ENCODE measurements at regions not wholly inside any gene's neighbourhood (a gene's known extent, or its start where the extent isn't known, plus 50 kb on each side); places are given as distances from the start of the nearest gene placed in this dataset.

DNA sequence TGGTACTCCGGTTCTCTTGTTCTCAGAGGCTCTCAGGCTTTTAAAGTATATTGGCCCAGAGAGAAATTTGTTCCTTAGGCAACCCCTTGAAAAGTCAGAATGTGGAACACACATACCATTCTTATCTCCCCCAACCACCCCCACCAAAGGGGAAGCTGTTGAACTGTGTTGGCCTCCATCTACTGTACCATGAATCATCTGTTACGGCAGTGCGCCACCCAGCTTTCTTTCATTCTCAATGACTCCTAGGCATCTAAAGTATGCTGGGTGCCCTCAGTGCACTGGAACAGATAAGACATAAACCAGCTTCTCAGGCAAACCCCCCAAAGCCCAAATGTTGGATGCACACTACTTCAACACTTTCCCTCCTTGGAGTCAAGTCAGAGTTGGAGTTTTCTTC is 696.2 kb upstream of the TENM4 start:
- Histone ChIP-seq H2BK15ac (ENCODE audit: low read length) (no peak overlapping the region), H3K9me3 (ENCODE audit: insufficient read depth in 2 of 2, low read depth in 1 of 2, low read length in 1 of 2) (no peaks in the 10 kb centered on the region; a peak in 1 of 4 replicates), H2BK5ac (ENCODE audit: low read depth, low read length) (no peak overlapping the region), H3K36me3 (ENCODE audit: control insufficient read depth in 2 of 4, insufficient read depth in 4 of 4, low read length in 3 of 4) (no peaks in the 10 kb centered on the region), H3K56ac (replicated peaks; ENCODE audit: insufficient read length, low read depth, low read length) (no peak overlapping the region), H2AFZ (ENCODE audit: low read length) (no peak overlapping the region; the same call in 1 of the 2 replicates), H3K14ac (ENCODE audit: insufficient read length) (no peak overlapping the region), H3K27me3 (replicated peaks in 1 of 4; ENCODE audit: control insufficient read depth in 3 of 4, extremely low read depth in 1 of 4, insufficient read depth in 3 of 4, low read length in 3 of 4) (no peaks in the 10 kb centered on the region), H3K4me2 (ENCODE audit: insufficient read depth in 1 of 2, low read depth in 2 of 2, low read length in 2 of 2) (no peak overlapping the region), H4K20me1 (replicated peaks in 1 of 2; ENCODE audit: control insufficient read depth in 1 of 2, insufficient read depth in 2 of 2, low read length in 2 of 2) (no peaks in the 10 kb centered on the region), H2AK5ac (ENCODE audit: low read depth, low read length) (no peak overlapping the region), H4K5ac (ENCODE audit: insufficient read length, low read depth, low read length) (no peak overlapping the region), H3K79me1 (ENCODE audit: low read depth, low read length) (no peaks in the 10 kb centered on the region), H3K18ac (ENCODE audit: extremely low read depth, low read length) (no peak overlapping the region), H2BK12ac (ENCODE audit: low read depth, low read length) (no peak overlapping the region), H2BK120ac (replicated peaks; ENCODE audit: low read depth, low read length) (no peak overlapping the region), H4K91ac (replicated peaks; ENCODE audit: insufficient read length, low read length) (no peak overlapping the region), H3K27ac (ENCODE audit: low read depth, low read length) (no peak overlapping the region), H3K79me2 (ENCODE audit: control insufficient read depth in 1 of 2, insufficient read depth in 2 of 2, low read length in 2 of 2) (no peaks in the 10 kb centered on the region), H3K23ac (ENCODE audit: insufficient read length) (no peak overlapping the region), H4K8ac (ENCODE audit: extremely low read depth, insufficient read depth, low read length) (no peak overlapping the region), H3K4me1 (replicated peaks in 1 of 4; ENCODE audit: control insufficient read depth in 3 of 4, insufficient read depth in 4 of 4, low read length in 3 of 4) (no peaks in the 10 kb centered on the region), H2BK20ac (ENCODE audit: low read length) (no peak overlapping the region), H3K9ac (replicated peaks in 1 of 4; ENCODE audit: extremely low read depth in 1 of 4, low read depth in 3 of 4, low read length in 3 of 4) (no peak overlapping the region), H3K23me2 (ENCODE audit: low read depth, low read length) (no peaks in the 10 kb centered on the region), H3K4ac (replicated peaks; ENCODE audit: insufficient read length, low read depth, low read length) (no peak overlapping the region), H3K4me3 (ENCODE audit: extremely low read depth in 1 of 4, insufficient read depth in 2 of 4, low read depth in 3 of 4, low read length in 4 of 4) (no peak overlapping the region)
- TF ChIP-seq SP2 (IDR thresholded peaks at IDR 0.05; ENCODE audit: low read length) (no peak), EGR1 (IDR thresholded peaks at IDR 0.05; ENCODE audit: borderline replicate concordance, low read depth, low read length) (no peak), EZH2 (IDR thresholded peaks at IDR 0.05; ENCODE audit: low read depth, low read length, severe bottlenecking) (no peak), TBP (IDR thresholded peaks at IDR 0.05; ENCODE audit: low read depth, low read length) (no peak), NANOG (IDR thresholded peaks at IDR 0.05; ENCODE audit: insufficient read depth, low read depth, low read length, poor library complexity, severe bottlenecking) (no peak), KDM5A (IDR thresholded peaks at IDR 0.05; ENCODE audit: low read length) (no peak), EP300 (IDR thresholded peaks at IDR 0.05; ENCODE audit: borderline replicate concordance in 1 of 2, low read depth in 2 of 2, low read length in 2 of 2) (no peak), CTCF (IDR thresholded peaks at IDR 0.05; ENCODE audit: control extremely low read depth in 1 of 3, insufficient read depth in 1 of 3, low read depth in 1 of 3, low read length in 3 of 3) (no peak), GABPA (IDR thresholded peaks at IDR 0.05; ENCODE audit: borderline replicate concordance, insufficient read depth, low read length) (no peak)
- no peak for DNase-seq (ENCODE audit: low read depth in 1 of 2, low spot score in 2 of 2)
- FAIRE-seq: no peak
- 61% methylated on average over 3 of the region's 3 CpGs; no CpG with 5 or more reads in 1 of the 2 experiments for WGBS, 2 experiments (ENCODE audit: extremely low coverage in 1 of 2, insufficient coverage in 1 of 2, insufficient read length in 1 of 2, insufficient replicate concordance in 2 of 2, low coverage in 1 of 2, low lambda C conversion rate in 2 of 2, missing lambda C conversion rate in 1 of 2)
- CTCF ChIA-PET (ENCODE audit: partially characterized antibody): interaction anchor here (1.3 kb wide), 1 partner anchor 19 kb away, joined by 3 read pairs; no protein-coding TSS in a partner anchor
- POLR2A ChIA-PET (ENCODE audit: partially characterized antibody): no interaction called here

Data from H1 (cell line).